Neural crest cell (in vitro differentiated cells): ENCODE measurements at regions not wholly inside any gene's neighbourhood (a gene's known extent, or its start where the extent isn't known, plus 50 kb on each side); places are given as distances from the start of the nearest gene placed in this dataset.

Experiments used
- DNase-seq: peaks from one replicate; pipeline ENCODE4 v3.0.0; 2021; ENCODE audit warnings: low read depth, mixed read lengths, low spot score
- H3K27ac Mint-ChIP-seq: one replicate; pipeline ENCODE4 v1.8.0; 2021; ENCODE audit warnings: mild to moderate bottlenecking, mixed read lengths; ENCODE audit not compliant: unreplicated experiment
- H3K27me3 Mint-ChIP-seq: 2 replicates; pipeline ENCODE4 v1.8.0; 2021; ENCODE audit warnings: low read depth, mild to moderate bottlenecking, mixed read lengths
- H3K36me3 Mint-ChIP-seq: 2 replicates; pipeline ENCODE4 v1.8.0; 2021; ENCODE audit warnings: low read depth, mild to moderate bottlenecking, mixed read lengths
- H3K4me1 Mint-ChIP-seq: 2 replicates; pipeline ENCODE4 v1.8.0; 2021; ENCODE audit warnings: mixed read lengths
- H3K4me3 Mint-ChIP-seq: one replicate; pipeline ENCODE4 v1.8.0; 2021; ENCODE audit warnings: mild to moderate bottlenecking, mixed read lengths
- H3K9me3 Mint-ChIP-seq: 2 replicates; pipeline ENCODE4 v1.8.0; 2021; ENCODE audit warnings: mixed read lengths
- TF ChIP-seq, protein P1 (sequence below): fragments of 200-600 bp; sonication (generic); conservative IDR thresholded peaks from 2 replicates; pipeline ENCODE4 v1.5.0; 2021; ENCODE audit warnings: antibody characterized with exemption, mild to moderate bottlenecking

DNA sequence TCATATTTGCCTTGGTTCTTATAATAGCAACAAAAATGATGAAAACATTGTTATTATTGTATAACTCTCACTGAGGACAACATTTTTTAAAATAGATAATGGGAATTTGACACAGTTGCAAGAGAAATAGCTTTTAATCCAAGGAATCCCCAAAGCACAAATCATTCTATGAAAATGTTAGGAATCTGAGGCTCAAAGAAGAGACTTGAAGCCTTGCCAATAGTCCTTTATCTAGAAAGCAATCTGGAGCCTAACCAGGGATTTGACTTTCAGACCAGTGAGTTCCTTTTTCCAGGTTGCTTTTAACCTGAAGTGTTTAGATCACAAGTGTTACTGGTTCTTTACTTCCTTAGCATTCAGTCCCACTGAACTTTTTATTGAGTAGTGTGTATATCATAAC lies 574.5 kb upstream of the ZEB2 start:
- Mint-ChIP-seq H3K36me3 (peaks cover 9% of the 10 kb centered on the region), H3K9me3 (peaks cover 21% of the 10 kb centered on the region), H3K4me1 (no peaks in the 10 kb centered on the region), H3K27ac (no peak overlapping the region), H3K4me3 (no peak overlapping the region), H3K27me3 (no peaks in the 10 kb centered on the region)
- DNase-seq = no peak
- TF ChIP-seq, protein P1, sequence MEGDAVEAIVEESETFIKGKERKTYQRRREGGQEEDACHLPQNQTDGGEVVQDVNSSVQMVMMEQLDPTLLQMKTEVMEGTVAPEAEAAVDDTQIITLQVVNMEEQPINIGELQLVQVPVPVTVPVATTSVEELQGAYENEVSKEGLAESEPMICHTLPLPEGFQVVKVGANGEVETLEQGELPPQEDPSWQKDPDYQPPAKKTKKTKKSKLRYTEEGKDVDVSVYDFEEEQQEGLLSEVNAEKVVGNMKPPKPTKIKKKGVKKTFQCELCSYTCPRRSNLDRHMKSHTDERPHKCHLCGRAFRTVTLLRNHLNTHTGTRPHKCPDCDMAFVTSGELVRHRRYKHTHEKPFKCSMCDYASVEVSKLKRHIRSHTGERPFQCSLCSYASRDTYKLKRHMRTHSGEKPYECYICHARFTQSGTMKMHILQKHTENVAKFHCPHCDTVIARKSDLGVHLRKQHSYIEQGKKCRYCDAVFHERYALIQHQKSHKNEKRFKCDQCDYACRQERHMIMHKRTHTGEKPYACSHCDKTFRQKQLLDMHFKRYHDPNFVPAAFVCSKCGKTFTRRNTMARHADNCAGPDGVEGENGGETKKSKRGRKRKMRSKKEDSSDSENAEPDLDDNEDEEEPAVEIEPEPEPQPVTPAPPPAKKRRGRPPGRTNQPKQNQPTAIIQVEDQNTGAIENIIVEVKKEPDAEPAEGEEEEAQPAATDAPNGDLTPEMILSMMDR = no peak

DNA sequence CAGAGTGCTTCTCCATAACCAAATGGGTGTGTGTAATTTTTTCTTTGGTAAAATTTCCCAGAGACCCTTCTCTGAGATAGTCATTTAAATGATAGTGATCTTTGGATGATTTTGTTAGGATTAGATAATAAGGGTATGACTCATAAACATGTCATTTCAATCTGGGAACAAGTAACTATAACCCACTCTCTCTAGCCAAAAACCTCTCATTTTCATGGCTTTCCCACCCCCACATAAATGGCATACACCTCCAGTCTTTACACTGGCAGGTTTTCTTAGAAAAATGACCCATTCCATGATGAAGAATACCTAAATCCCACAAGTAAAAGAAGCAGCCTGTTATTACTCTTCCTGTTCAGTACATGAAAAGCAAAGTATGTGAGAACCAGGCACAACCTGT lies 572.0 kb upstream of the ZEB2 start:
- no peak overlapping the region for H3K4me3 Mint-ChIP-seq

DNA sequence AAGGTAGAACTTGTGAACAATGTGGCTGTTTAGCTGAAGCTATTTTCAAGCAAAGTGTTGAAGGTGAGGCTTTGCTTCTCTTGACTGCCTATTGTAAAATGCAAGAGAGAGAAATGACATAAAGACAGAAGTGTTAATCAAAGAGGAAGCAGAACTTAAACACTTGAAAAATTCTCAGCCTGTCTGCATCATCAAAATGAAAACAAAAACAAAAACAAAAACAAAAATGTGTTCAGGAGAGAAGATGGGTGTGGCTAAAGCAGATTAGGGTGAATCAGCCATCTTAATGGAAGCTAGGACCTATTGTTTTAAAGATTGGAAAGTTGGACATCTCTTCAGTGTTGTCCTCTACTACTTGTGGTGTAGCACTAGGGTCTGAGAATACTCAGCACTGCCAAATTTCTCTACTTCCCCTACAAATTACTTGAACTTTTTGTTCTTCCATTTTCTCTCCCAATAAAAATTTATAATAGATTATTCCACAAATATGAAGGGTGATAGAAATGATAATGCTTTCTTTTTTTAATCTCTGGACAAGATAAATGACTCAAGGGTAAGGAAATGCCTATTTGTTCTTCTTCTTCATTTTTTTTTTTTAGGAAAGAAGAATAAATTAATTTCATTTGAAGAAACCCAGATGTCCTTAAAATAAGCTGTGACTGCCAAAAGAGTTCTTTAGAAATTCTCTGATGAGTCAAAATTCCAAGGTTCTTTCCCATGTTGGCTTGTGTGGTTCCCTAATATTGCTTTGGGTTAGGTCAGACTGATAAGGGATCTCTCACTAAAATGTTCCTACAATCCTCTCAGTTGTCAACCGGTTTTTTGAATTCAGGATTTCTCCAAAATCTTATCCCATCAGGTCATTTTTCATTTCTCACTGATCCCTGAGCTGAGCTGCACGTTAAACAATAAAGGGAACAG lies 571.2 kb upstream of the ZEB2 start:
- DNase-seq = no peak
- Mint-ChIP-seq H3K4me3 (no peak overlapping the region), H3K4me1 (no peaks in the 10 kb centered on the region), H3K27ac (peak overlapping the region; percentile 67), H3K27me3 (no peaks in the 10 kb centered on the region), H3K36me3 (peaks cover 7% of the 10 kb centered on the region), H3K9me3 (peaks cover 21% of the 10 kb centered on the region)
- TF ChIP-seq, protein P1 = no peak

More for the DNA sequence above, 572.0 kb upstream of the ZEB2 start:
- Mint-ChIP-seq H3K4me1 (no peaks in the 10 kb centered on the region), H3K27ac (no peak overlapping the region), H3K36me3 (peaks cover 7% of the 10 kb centered on the region), H3K9me3 (peaks cover 21% of the 10 kb centered on the region), H3K27me3 (no peaks in the 10 kb centered on the region)
- DNase-seq = no peak
- TF ChIP-seq, protein P1 = no peak

DNA sequence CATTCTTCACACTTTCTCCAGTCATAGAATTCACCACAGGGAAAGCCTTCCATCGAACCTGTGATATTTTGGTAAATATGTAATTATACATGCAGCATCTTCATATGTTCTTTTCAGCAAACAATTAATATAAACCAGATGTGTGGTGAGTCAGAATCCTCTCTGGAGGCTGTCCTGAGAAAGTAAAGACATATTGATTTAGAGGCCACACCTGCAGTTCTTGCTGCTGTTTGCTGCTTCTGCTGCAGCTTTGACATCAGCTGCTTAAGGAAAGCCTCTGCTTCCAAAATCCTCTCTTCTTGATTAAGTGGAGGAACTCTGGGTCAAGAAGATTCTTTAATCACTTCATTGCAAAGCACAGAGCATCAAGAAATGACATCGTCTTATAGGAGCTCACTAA lies 568.8 kb upstream of the ZEB2 start:
- Mint-ChIP-seq H3K36me3 (peaks cover 5% of the 10 kb centered on the region), H3K9me3 (peaks cover 10% of the 10 kb centered on the region), H3K4me1 (no peaks in the 10 kb centered on the region), H3K27me3 (no peaks in the 10 kb centered on the region), H3K27ac (no peak overlapping the region), H3K4me3 (no peak overlapping the region)
- TF ChIP-seq, protein P1 = no peak
- no peak for DNase-seq

DNA sequence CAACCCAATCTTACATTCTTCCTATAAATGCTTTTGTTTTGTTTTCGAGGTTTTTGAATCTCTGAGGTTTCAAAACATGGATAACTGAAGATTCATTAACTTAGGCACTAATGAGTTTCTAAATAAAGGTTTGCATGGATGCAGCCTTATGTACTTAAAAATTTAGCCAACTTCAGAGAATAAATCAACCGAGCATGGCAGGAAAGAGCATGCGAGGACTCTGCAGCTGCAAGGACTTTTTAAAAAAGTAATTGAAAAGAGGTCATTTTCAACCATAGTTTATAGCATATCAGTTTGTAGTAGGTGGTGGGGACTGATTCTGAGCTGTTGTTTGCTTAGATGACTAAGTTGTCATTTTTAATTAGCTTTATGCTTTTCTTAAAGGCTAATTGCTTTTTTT lies 567.0 kb upstream of the ZEB2 start:
- Mint-ChIP-seq H3K27me3 (no peaks in the 10 kb centered on the region), H3K27ac (no peak overlapping the region), H3K4me3 (no peak overlapping the region), H3K4me1 (no peaks in the 10 kb centered on the region), H3K9me3 (peaks cover 6% of the 10 kb centered on the region), H3K36me3 (peaks cover 5% of the 10 kb centered on the region)
- no peak for DNase-seq
- TF ChIP-seq, protein P1 = no peak
